IMR-90 (cell line): ENCODE measurements at regions not wholly inside any gene's neighbourhood (a gene's known extent, or its start where the extent isn't known, plus 50 kb on each side); places are given as distances from the start of the nearest gene placed in this dataset.

ENCODE experiments used
- BHLHE40 ChIP-seq: fragments of 150-350 bp; IDR thresholded peaks from 2 replicates; pipeline ENCODE4 v1.6.1; 2016; ENCODE audit warnings: mild to moderate bottlenecking, low read depth, low read length
- CEBPB ChIP-seq: IDR thresholded peaks from 2 replicates; pipeline ENCODE4 v1.6.1; 2012; ENCODE audit warnings: low read depth, low read length, improper control_type of control experiment
- CHD1 ChIP-seq: IDR thresholded peaks from 2 replicates; pipeline ENCODE4 v1.6.1; 2012; ENCODE audit warnings: low read depth, low read length, improper control_type of control experiment
- CTCF ChIP-seq: conservative IDR thresholded peaks from 2 replicates; pipeline ENCODE4 v1.5.1; 2012; ENCODE audit warnings: mild to moderate bottlenecking, low read depth, low read length, improper control_type of control experiment
- FOS ChIP-seq: fragments of 150-350 bp; IDR thresholded peaks from 2 replicates; pipeline ENCODE4 v1.6.1; 2016; ENCODE audit warnings: low read depth, low read length
- MAZ ChIP-seq: IDR thresholded peaks from 2 replicates; pipeline ENCODE4 v1.6.1; 2012; ENCODE audit warnings: low read depth, mild to moderate bottlenecking, low read length, improper control_type of control experiment, moderate library complexity, borderline replicate concordance
- POLR2A ChIP-seq: IDR thresholded peaks from 2 replicates; pipeline ENCODE4 v1.6.1; 2012; ENCODE audit warnings: mild to moderate bottlenecking, low read depth, low read length
- RAD21 ChIP-seq: IDR thresholded peaks from 2 replicates; pipeline ENCODE4 v1.6.1; 2012; ENCODE audit warnings: low read length, improper control_type of control experiment
- RCOR1 ChIP-seq: IDR thresholded peaks from 2 replicates; pipeline ENCODE4 v1.6.1; 2012; ENCODE audit warnings: mild to moderate bottlenecking, low read length, improper control_type of control experiment; ENCODE audit not compliant: insufficient replicate concordance
- TF ChIP-seq, protein P1 (sequence below): fragments of 150-350 bp; IDR thresholded peaks from 2 replicates; pipeline ENCODE4 v1.6.1; 2017; ENCODE audit warnings: mild to moderate bottlenecking, antibody characterized with exemption, low read length, low read depth

DNA sequence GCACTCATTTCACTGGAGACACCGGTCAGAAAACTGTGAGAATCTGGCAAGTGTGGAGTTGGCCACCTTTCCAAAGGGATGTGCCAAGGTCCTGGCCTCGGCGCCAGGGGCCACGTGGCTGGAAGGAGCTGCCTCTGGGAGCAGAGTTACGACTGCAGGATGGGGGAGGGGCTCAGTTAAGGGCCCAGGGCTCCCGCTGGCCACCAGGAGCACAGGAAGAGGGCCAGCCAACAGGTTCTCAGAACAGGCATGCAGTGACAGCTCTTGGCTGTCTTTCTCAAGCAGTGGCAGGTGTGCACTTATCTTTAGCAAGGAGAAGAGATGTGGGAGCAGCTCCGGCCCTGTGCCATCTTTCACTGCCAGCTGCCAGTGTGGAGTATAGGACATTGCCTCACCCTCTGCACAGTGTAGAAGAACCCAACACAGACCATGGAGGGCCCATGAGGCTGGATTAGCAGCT lies 115.9 kb upstream of the RBPJ start:
- TF ChIP-seq CTCF (no peak), BHLHE40 (no peak), POLR2A (no peak), RCOR1 (no peak), CEBPB (no peak), MAZ (no peak), FOS (no peak), CHD1 (no peak), RAD21 (no peak)
- TF ChIP-seq, protein P1, sequence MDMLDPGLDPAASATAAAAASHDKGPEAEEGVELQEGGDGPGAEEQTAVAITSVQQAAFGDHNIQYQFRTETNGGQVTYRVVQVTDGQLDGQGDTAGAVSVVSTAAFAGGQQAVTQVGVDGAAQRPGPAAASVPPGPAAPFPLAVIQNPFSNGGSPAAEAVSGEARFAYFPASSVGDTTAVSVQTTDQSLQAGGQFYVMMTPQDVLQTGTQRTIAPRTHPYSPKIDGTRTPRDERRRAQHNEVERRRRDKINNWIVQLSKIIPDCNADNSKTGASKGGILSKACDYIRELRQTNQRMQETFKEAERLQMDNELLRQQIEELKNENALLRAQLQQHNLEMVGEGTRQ = no peak
